HEK293T (cell line): ENCODE measurements at regions not wholly inside any gene's neighbourhood (a gene's known extent, or its start where the extent isn't known, plus 50 kb on each side); places are given as distances from the start of the nearest gene placed in this dataset.

Source experiments
- CTCF ChIA-PET: fragments of 350-600 bp; formaldehyde crosslinking; extraction: SDS; loops from one replicate; lab custom pipeline; 2021; ENCODE audit warnings: antibody characterized with exemption, inconsistent platforms; lab: Yijun Ruan, JAX
- POLR2A ChIA-PET: fragments of 350-600 bp; formaldehyde crosslinking; extraction: SDS; loops from one replicate; lab custom pipeline; 2020; ENCODE audit warnings: antibody characterized with exemption, inconsistent platforms; lab: Yijun Ruan, JAX
- DNase-seq: peaks from one replicate; pipeline ENCODE4 v3.0.0; 2012; ENCODE audit warnings: mixed read lengths; ENCODE audit errors: extremely low spot score
- ARNT ChIP-seq: fragments of 450-650 bp; IDR thresholded peaks from 2 replicates; pipeline ENCODE4 v1.6.1; 2017; ENCODE audit warnings: mild to moderate bottlenecking
- BHLHE40 ChIP-seq: fragments of 450-650 bp; IDR thresholded peaks from 2 replicates; pipeline ENCODE4 v1.6.1; 2016; ENCODE audit warnings: mild to moderate bottlenecking, moderate library complexity, borderline replicate concordance
- CTBP1 ChIP-seq: fragments of 450-650 bp; IDR thresholded peaks from 2 replicates; pipeline ENCODE4 v1.6.1; 2016; ENCODE audit warnings: borderline replicate concordance
- ELF4 ChIP-seq: fragments of 450-650 bp; IDR thresholded peaks from 2 replicates; pipeline ENCODE4 v1.6.1; 2017; ENCODE audit warnings: antibody characterized with exemption
- FOXA1 ChIP-seq: fragments of 450-650 bp; IDR thresholded peaks from 2 replicates; pipeline ENCODE4 v1.6.1; 2016; ENCODE audit warnings: mild to moderate bottlenecking
- FOXK2 ChIP-seq: fragments of 450-650 bp; IDR thresholded peaks from 2 replicates; pipeline ENCODE4 v1.6.1; 2016; ENCODE audit warnings: mild to moderate bottlenecking
- FOXM1 ChIP-seq: fragments of 450-650 bp; IDR thresholded peaks from 2 replicates; pipeline ENCODE4 v1.6.1; 2017; ENCODE audit warnings: mild to moderate bottlenecking, borderline replicate concordance
- HDGF ChIP-seq: fragments of 450-650 bp; IDR thresholded peaks from 2 replicates; pipeline ENCODE4 v1.6.1; 2017; ENCODE audit warnings: antibody characterized with exemption, borderline replicate concordance
- L3MBTL2 ChIP-seq: fragments of 450-650 bp; conservative IDR thresholded peaks from 2 replicates; pipeline ENCODE4 v1.6.1; 2016; ENCODE audit warnings: mild to moderate bottlenecking
- LEF1 ChIP-seq: fragments of 450-650 bp; IDR thresholded peaks from 2 replicates; pipeline ENCODE4 v1.6.1; 2017; ENCODE audit warnings: mild to moderate bottlenecking, borderline replicate concordance
- NFRKB ChIP-seq: fragments of 450-650 bp; IDR thresholded peaks from 2 replicates; pipeline ENCODE4 v1.6.1; 2016; ENCODE audit warnings: mild to moderate bottlenecking, moderate library complexity
- SP1 ChIP-seq: fragments of 450-650 bp; IDR thresholded peaks from 2 replicates; pipeline ENCODE4 v1.6.1; 2017
- SUZ12 ChIP-seq: fragments of 450-650 bp; IDR thresholded peaks from 2 replicates; pipeline ENCODE4 v1.6.1; 2016; ENCODE audit warnings: mild to moderate bottlenecking
- TARDBP ChIP-seq: fragments of 450-650 bp; IDR thresholded peaks from 2 replicates; pipeline ENCODE4 v1.6.1; 2016
- ZNF384 ChIP-seq: fragments of 450-650 bp; IDR thresholded peaks from 2 replicates; pipeline ENCODE4 v1.6.1; 2016
- TF ChIP-seq, protein P1 (sequence below): fragments of 450-650 bp; IDR thresholded peaks from 2 replicates; pipeline ENCODE4 v1.6.1; 2016

GRCh38 chr16:51326131-51326856, 175.2 kb upstream of the SALL1 start:
- TF ChIP-seq NFRKB (no peak), FOXA1 (no peak), BHLHE40 (no peak), ZNF384 (no peak), ELF4 (no peak), SUZ12 (no peak), TARDBP (no peak), L3MBTL2 (no peak), LEF1 (no peak), CTBP1 (no peak), ARNT (no peak), HDGF (no peak), FOXM1 (no peak), SP1 (no peak), FOXK2 (no peak)
- TF ChIP-seq, protein P1, sequence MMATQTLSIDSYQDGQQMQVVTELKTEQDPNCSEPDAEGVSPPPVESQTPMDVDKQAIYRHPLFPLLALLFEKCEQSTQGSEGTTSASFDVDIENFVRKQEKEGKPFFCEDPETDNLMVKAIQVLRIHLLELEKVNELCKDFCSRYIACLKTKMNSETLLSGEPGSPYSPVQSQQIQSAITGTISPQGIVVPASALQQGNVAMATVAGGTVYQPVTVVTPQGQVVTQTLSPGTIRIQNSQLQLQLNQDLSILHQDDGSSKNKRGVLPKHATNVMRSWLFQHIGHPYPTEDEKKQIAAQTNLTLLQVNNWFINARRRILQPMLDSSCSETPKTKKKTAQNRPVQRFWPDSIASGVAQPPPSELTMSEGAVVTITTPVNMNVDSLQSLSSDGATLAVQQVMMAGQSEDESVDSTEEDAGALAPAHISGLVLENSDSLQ = no peak
- CTCF ChIA-PET = no interaction called here
- no peak for DNase-seq
- POLR2A ChIA-PET = no interaction called here

GRCh38 chr16:51321251-51321650, 170.2 kb upstream of the SALL1 start:
- DNase-seq = no peak
- no peak for TF ChIP-seq CTBP1
- TF ChIP-seq FOXA1 = no peak
- CTCF ChIA-PET = no interaction called here
- POLR2A ChIA-PET = no interaction called here

GRCh38 chr16:51317575-51317974, 166.5 kb upstream of the SALL1 start:
- ChIA-PET POLR2A (no interaction called here), CTCF (interaction anchor here (0.6 kb wide), 1 partner anchor 1280 kb away, joined by 3 read pairs; no protein-coding TSS in a partner anchor)
- no peak for TF ChIP-seq HDGF
- no peak for TF ChIP-seq ARNT
- TF ChIP-seq ELF4 = no peak
- TF ChIP-seq, protein P1 = no peak
- TF ChIP-seq FOXK2 = no peak
- TF ChIP-seq FOXA1 = no peak
- TF ChIP-seq NFRKB = no peak
- no peak for TF ChIP-seq LEF1
- TF ChIP-seq SUZ12 = no peak
- TF ChIP-seq BHLHE40 = no peak
- TF ChIP-seq CTBP1 = no peak
- no peak for TF ChIP-seq L3MBTL2
- TF ChIP-seq SP1 = no peak
- TF ChIP-seq TARDBP = no peak
- DNase-seq = no peak

GRCh38 chr16:51313198-51313597, 162.1 kb upstream of the SALL1 start:
- ChIA-PET POLR2A (no interaction called here), CTCF (no interaction called here)
- TF ChIP-seq TARDBP (no peak), BHLHE40 (no peak), ELF4 (no peak), HDGF (no peak), FOXK2 (no peak), LEF1 (no peak), ARNT (no peak), NFRKB (no peak), L3MBTL2 (no peak), FOXM1 (no peak), ZNF384 (no peak), SUZ12 (no peak), CTBP1 (no peak), FOXA1 (no peak)
- TF ChIP-seq, protein P1 = no peak
- no peak for DNase-seq

DNA sequence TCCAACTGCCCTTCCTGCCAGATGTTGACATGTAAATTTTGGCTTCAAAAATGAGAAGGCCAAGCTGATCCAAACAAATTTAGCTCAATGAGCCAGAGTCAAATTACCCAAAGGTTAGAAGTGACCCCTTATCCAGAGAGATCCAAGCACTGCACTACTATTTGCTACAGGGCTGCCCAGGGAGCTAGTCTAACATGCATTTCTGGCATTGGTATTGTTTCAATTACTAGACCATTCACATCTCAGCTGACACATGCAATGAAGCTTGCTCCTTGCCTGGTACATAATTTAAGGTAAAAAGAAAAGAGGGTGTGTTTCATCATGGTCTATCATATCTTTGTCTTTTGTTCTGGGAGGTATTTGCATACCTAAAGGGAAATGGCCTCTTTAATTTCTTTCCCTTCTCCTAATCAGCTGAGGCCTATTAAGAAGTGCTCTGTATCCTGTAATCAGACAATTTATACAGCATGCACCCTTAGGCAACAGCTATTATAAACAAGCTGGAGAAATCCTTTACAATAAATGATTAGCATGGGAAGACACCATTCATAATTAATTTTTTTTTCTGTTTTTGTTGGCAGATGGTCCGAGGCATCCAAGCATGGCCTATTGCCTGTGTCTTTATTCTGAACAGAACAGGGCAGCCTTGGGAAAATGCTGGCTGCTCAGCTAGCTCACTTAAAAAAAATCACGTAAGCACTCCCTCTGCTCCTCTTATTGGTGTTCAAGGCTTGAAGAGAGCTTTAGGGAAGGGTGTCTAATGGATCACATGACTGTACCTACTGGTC, 161.5 kb upstream of the SALL1 start:
- TF ChIP-seq ARNT = no peak
- TF ChIP-seq HDGF = no peak
- no peak for TF ChIP-seq FOXK2
- TF ChIP-seq ELF4 = no peak
- no peak for TF ChIP-seq BHLHE40
- TF ChIP-seq SP1 = no peak
- no peak for TF ChIP-seq TARDBP
- no peak for TF ChIP-seq LEF1
- POLR2A ChIA-PET = no interaction called here
- CTCF ChIA-PET = no interaction called here
- no peak for DNase-seq

GRCh38 chr16:51310159-51310558, 159.1 kb upstream of the SALL1 start:
- no peak for TF ChIP-seq ELF4
- TF ChIP-seq, protein P1 = no peak
- TF ChIP-seq L3MBTL2 = no peak
- no peak for TF ChIP-seq FOXA1
- no peak for TF ChIP-seq FOXK2
- no peak for TF ChIP-seq ZNF384
- no peak for DNase-seq
- CTCF ChIA-PET = no interaction called here
- POLR2A ChIA-PET = no interaction called here
